ENCODE measurements at regions not wholly inside any gene's neighbourhood (a gene's known extent, or its start where the extent isn't known, plus 50 kb on each side); places are given as distances from the start of the nearest gene placed in this dataset.

GRCh38 chr12:132379996-132380395 is 50.6 kb upstream of the GALNT9 start:
- TF ChIP-seq ZNF8 (CRISPR knock-in tag; IDR thresholded peaks at IDR 0.05) (no peak), GLIS3 (CRISPR knock-in tag; IDR thresholded peaks at IDR 0.05) (no peak), POU6F1 (CRISPR knock-in tag; IDR thresholded peaks at IDR 0.05; ENCODE audit: borderline replicate concordance, low read depth) (no peak), ZFP3 (CRISPR knock-in tag; IDR thresholded peaks at IDR 0.05) (no peak), ZC3H10 (CRISPR knock-in tag; IDR thresholded peaks at IDR 0.05) (no peak), ZNF70 (CRISPR knock-in tag; IDR thresholded peaks at IDR 0.05) (no peak)
- TF ChIP-seq, protein P1, sequence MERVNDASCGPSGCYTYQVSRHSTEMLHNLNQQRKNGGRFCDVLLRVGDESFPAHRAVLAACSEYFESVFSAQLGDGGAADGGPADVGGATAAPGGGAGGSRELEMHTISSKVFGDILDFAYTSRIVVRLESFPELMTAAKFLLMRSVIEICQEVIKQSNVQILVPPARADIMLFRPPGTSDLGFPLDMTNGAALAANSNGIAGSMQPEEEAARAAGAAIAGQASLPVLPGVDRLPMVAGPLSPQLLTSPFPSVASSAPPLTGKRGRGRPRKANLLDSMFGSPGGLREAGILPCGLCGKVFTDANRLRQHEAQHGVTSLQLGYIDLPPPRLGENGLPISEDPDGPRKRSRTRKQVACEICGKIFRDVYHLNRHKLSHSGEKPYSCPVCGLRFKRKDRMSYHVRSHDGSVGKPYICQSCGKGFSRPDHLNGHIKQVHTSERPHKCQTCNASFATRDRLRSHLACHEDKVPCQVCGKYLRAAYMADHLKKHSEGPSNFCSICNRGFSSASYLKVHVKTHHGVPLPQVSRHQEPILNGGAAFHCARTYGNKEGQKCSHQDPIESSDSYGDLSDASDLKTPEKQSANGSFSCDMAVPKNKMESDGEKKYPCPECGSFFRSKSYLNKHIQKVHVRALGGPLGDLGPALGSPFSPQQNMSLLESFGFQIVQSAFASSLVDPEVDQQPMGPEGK (CRISPR knock-in tag; IDR thresholded peaks at IDR 0.05; ENCODE audit: borderline replicate concordance) = no peak
- TF ChIP-seq, protein P2, sequence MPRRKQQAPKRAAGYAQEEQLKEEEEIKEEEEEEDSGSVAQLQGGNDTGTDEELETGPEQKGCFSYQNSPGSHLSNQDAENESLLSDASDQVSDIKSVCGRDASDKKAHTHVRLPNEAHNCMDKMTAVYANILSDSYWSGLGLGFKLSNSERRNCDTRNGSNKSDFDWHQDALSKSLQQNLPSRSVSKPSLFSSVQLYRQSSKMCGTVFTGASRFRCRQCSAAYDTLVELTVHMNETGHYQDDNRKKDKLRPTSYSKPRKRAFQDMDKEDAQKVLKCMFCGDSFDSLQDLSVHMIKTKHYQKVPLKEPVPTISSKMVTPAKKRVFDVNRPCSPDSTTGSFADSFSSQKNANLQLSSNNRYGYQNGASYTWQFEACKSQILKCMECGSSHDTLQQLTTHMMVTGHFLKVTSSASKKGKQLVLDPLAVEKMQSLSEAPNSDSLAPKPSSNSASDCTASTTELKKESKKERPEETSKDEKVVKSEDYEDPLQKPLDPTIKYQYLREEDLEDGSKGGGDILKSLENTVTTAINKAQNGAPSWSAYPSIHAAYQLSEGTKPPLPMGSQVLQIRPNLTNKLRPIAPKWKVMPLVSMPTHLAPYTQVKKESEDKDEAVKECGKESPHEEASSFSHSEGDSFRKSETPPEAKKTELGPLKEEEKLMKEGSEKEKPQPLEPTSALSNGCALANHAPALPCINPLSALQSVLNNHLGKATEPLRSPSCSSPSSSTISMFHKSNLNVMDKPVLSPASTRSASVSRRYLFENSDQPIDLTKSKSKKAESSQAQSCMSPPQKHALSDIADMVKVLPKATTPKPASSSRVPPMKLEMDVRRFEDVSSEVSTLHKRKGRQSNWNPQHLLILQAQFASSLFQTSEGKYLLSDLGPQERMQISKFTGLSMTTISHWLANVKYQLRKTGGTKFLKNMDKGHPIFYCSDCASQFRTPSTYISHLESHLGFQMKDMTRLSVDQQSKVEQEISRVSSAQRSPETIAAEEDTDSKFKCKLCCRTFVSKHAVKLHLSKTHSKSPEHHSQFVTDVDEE (CRISPR knock-in tag; IDR thresholded peaks at IDR 0.05) = no peak
- TF ChIP-seq, protein P3, sequence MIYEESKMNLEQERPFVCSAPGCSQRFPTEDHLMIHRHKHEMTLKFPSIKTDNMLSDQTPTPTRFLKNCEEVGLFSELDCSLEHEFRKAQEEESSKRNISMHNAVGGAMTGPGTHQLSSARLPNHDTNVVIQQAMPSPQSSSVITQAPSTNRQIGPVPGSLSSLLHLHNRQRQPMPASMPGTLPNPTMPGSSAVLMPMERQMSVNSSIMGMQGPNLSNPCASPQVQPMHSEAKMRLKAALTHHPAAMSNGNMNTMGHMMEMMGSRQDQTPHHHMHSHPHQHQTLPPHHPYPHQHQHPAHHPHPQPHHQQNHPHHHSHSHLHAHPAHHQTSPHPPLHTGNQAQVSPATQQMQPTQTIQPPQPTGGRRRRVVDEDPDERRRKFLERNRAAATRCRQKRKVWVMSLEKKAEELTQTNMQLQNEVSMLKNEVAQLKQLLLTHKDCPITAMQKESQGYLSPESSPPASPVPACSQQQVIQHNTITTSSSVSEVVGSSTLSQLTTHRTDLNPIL (CRISPR knock-in tag; IDR thresholded peaks at IDR 0.05; ENCODE audit: low read depth) = no peak
- ATAC-seq = peak; percentile 42

DNA sequence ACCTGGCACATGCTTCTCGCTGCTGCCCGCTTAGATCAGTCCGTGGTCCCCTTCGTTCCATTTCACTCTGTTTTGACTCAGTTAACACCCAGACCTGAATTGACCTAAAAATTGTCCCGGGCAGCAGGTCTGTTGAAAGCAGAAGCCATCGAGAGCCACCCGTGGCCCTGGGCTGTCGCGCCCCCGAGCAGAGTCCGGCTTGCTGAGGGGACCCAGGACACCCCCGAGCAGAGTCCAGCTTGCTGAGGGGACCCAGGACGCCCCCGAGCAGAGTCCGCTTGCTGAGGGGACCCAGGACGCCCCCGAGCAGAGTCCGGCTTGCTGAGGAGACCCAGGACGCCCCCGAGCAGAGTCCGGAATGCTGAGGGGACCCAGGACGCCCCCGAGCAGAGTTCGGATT is 50.2 kb upstream of the GALNT9 start:
- no peak for ATAC-seq

More for the DNA sequence above, 50.2 kb upstream of the GALNT9 start:
- TF ChIP-seq SNAI2 (CRISPR knock-in tag; IDR thresholded peaks at IDR 0.05) = no peak
- no peak for TF ChIP-seq ZNF8 (CRISPR knock-in tag; IDR thresholded peaks at IDR 0.05)
- TF ChIP-seq ZNF565 (CRISPR knock-in tag; conservative IDR thresholded peaks at IDR 0.05; ENCODE audit: low read depth) = no peak
- TF ChIP-seq TOX (CRISPR knock-in tag; IDR thresholded peaks at IDR 0.05; ENCODE audit: borderline replicate concordance) = no peak
- TF ChIP-seq RARB (CRISPR knock-in tag; IDR thresholded peaks at IDR 0.05) = no peak
- no peak for TF ChIP-seq ESRRG (CRISPR knock-in tag; IDR thresholded peaks at IDR 0.05)
- no peak for TF ChIP-seq GLIS3 (CRISPR knock-in tag; IDR thresholded peaks at IDR 0.05)

Measured in SK-N-SH treated with all-trans-retinoic acid at 6 μM for 48 hours (cell line).